GM21367 (cell line): ENCODE measurements at regions not wholly inside any gene's neighbourhood (a gene's known extent, or its start where the extent isn't known, plus 50 kb on each side); places are given as distances from the start of the nearest gene placed in this dataset.
A peak's percentile ranks its signal among the peaks of the same experiment; 100 is the strongest.

Experiments
- ATAC-seq: cut with Tn5 transposase; IDR thresholded peaks from one replicate; pipeline ENCODE4 v1.9.1; 2021; ENCODE audit not compliant: unreplicated experiment

DNA sequence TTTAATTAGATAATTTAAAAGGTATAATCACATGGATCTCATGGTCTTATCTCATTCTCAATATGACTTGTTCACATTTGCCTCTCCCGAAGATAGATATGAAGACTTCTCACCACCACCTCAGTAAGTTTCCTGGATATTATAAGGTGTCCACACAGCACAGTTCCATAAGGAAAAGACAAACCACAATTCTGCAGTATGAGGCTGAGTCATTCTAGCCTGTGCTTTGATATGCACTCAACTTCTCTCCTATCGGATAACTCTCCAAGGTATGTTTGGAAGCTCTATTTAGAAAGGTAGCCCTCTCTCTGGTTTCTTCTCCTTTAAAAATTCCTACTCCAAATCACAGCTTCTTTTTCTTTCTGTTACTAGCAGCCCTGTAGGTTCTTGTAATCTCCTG is 612.8 kb downstream of the ZPLD1 start:
- ATAC-seq = no peak

- ATAC-seq = no peak
Observed at GRCh38 chr3:103048068-103048722, 613.4 kb downstream of the ZPLD1 start.

GRCh38 chr3:103052236-103052830 is 617.5 kb downstream of the ZPLD1 start:
- ATAC-seq = no peak

- ATAC-seq = no peak
Observed at GRCh38 chr3:103055021-103055520, 620.3 kb downstream of the ZPLD1 start.

- no peak for ATAC-seq
Observed at GRCh38 chr3:103056542-103056941, 621.7 kb downstream of the ZPLD1 start.

- ATAC-seq = no peak
Observed at GRCh38 chr3:103057003-103057402, 622.2 kb downstream of the ZPLD1 start.

DNA sequence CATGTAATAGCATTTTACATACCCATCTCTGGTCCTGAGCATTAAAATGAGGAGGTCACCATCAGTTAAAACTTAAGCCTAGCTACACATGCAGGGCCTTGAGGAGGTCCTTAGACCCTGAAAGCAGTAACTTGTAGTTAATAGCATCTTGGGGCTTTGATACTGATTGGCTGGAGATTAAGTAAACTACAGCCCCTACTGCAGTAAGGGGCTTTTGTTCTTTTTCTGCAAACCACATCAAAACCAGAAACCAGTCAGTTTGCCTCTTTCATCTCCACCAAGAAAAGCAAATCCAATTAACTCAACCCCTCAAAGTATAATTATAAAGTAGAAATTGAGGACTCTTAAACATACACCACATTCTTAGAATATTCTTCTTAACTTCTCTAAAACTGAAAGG is 622.7 kb downstream of the ZPLD1 start:
- no peak for ATAC-seq

- ATAC-seq = no peak
Observed at GRCh38 chr3:103059432-103059831, 624.6 kb downstream of the ZPLD1 start.

DNA sequence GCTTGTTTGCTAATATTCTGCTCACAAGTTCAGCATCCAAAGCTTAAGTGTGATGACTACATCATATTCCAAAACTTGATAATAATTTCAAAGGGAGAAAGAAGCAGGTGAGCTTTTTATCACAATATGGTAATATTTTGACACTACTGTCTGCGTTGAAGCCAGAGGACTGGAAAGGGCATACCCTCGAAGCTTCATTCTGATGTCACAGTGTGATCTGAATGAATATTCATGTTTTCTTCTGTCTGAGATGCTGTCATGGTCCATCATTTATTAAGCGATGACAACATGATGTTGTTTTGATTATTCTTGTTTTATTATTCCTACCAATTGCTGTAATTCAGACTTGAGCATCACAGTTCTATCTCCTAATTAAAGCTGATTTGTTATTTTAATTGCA is 625.4 kb downstream of the ZPLD1 start:
- no peak for ATAC-seq

DNA sequence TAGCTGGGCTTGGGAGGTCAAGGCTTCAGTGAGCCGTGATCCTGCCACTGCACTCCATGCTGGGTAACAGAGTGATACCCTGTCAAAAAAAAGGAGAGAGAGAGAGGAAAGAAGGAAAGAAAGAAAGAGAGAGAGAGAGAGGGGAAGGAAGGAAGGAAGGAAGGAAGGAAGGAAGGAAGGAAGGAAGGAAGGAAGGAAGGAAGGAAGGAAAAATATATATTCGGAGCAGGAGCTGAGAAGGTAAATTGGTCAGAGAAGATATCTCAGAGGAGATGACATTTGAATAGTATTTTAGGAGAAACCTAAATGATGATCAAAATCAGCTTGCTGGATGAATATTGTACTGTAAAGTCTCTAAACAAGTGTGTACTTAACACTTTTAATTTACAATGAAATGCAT is 633.1 kb downstream of the ZPLD1 start:
- ATAC-seq = no peak

GRCh38 chr3:103075282-103075681 is 640.5 kb downstream of the ZPLD1 start:
- ATAC-seq = no peak

- no peak for ATAC-seq
Observed at GRCh38 chr3:103077910-103078309, 643.1 kb downstream of the ZPLD1 start.

GRCh38 chr3:103082501-103082900 is 647.7 kb downstream of the ZPLD1 start:
- no peak for ATAC-seq

DNA sequence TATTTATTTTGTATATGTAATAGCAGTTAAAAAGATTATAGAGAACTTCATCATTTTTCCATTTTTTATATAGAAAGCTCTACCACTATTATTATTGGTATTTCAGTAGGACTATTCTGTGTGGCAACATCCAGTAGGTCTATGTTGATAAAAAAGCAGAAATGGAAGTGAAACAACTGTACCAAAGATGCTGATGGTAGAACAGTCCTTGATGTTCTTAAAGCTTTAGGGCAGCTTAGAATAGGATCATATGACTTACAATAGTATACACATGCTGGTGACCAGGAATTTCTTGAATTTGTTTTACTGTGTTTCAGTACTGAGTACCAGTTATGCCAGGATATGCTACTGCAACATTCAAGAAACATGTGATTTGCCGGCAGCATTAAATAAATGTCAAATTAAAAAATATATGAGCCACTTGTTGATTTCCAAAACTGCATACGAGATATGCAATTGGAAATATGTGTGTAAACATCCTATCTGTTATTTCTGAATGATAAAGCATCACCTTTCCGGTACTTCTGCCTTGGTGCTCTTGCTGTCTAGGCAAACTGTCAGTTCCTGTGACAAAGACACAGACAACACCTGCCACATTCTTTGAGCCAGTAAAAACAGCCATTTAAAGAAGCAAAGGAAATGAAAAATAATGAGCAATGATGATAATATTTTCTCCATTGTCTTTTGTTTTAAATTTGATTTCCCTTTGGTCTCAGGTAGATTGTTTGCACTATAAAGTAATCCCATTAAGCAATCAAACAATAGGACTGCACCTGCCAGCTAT is 649.2 kb downstream of the ZPLD1 start:
- no peak for ATAC-seq

- no peak for ATAC-seq
Observed at GRCh38 chr3:103085465-103085864, 650.6 kb downstream of the ZPLD1 start.

DNA sequence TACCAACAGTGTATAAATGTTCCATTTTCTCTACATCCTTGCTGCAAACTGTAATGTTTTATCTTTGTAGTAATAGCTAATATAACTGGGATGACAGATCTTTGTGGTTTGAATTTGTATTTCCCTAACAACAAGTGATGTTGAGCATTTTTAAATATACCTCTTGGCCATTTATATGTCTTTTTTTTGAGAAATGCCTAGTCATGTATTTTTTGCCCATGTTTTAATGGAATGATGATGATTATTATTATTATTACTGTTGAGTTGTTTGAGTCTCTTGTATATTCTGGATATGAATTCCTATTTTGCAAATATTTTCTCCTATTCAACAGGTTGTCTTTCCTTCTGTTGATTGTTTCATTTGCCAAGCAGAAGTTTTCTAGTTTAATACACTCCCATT is 654.9 kb downstream of the ZPLD1 start:
- ATAC-seq = no peak

DNA sequence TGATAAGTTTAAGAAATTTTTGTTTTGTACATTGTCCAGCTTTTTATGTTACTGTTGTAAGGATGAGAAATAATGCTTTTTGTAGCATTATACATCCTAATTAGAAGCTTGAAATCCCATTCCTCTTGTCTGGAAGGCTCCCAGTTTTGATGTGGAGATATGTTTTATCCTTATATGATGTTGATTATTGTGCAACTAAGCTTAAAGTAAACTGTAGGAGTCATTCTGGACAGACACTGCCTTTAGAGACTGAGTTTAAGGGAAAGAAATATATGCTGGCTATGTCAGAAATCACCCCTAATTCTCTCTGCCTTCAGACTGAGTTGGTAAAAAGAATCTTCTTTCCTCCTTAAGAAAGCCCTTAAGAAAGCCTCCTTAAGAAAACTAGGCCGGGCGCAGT is 670.4 kb downstream of the ZPLD1 start:
- ATAC-seq = no peak

DNA sequence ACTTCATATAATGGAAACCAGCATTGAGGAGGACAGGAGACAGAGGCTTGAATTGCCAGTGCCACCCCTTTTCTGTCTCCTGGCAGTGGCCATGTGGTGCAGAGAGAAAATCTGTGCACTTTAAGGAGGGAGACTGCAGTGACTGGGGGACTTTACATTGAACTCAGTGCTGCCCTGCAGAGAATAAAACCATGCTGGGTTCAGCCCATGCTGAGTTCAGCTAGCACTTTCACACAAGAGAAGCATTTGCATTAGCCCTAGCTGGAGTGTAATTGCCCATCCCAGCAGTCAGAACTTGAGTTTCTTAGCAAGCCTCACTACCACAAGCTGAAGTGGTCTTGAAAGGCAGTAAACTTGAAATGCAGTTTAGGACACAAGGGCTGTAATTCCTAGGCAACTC is 677.5 kb downstream of the ZPLD1 start:
- no peak for ATAC-seq

DNA sequence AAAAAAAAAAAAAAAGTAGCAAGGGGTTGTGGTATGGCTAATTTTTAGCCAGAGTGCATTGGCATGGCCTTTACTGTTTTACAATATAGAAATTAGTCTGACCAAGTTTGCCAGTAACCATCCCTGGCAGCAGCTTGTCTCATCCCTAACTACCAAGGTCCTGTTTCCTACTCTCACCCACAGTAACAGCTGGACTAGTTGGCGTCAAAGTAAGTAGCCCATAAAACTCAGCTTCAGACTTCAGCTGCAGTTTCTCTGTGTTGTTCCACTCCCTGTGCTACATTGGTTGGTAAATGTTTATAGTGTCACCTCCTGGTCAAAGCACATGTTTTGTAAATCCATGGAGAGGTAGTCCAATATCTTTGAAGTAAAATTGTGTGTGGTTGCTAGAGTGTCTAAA is 691.3 kb downstream of the ZPLD1 start:
- no peak for ATAC-seq

- ATAC-seq = no peak
Observed at GRCh38 chr3:103127098-103127630, 692.3 kb downstream of the ZPLD1 start.

DNA sequence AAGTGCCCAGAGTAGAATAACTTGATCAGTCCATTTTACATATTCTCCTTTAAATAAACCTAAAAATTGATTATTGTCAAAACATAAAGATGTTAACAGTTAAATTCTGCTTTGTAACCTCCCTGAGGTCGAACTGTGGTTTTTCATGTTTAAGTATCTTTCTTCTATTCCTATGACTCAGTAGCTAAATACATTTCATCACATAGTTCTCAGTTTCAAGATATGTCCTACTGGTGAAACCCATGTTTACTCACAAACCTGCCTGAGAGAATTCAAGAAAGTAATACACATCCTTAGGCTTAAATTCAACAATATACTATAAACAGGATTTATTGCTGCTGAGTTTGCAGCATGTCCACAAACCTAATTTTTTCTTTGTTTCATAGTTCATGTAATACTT is 692.9 kb downstream of the ZPLD1 start:
- ATAC-seq = peak; percentile 88
